ENCODE measurements at regions not wholly inside any gene's neighbourhood (a gene's known extent, or its start where the extent isn't known, plus 50 kb on each side); places are given as distances from the start of the nearest gene placed in this dataset.

DNA sequence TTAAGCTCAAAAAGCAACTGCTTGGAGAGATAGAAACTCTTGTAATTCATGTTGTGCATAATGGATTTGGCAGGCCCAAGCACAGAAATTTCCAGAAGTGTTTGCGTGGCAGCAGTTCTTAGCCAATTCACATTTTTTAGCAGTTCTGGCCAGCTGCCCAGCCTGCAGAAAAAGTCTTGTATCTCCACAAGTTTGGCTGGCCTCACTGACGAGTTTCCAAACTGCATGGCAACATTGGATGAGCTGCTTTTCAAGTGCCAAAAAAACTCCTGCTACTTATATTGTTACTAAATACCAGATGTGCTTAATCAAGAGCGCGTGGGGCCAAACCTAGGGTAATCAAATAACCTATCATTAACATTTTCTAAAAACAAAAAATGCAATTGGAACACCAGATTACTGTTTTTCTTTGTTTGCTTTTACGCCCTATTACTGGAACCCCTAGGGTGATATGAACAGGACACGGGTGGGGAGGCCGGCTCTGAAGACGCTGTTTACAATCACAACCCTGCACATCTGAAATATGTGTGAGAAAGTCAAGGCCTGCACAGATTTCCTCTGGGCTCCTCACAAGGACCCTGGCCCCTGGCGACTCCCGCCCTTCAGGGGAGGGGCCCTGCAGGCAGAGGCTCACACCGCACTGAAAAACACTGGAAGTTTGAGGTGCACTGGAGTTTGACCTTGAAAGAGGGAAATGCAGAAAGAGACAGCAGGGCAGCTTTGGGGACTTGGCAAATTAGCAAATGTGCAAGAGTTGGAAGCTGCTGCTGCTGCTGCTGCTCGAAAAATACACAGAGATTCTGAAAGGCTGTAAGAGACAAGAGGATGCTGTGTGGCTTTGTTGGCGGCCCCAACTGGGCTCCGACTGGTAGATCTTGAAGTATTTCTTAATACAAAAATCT lies 55.2 kb upstream of the TARBP1 start:
- peak overlapping the region; percentile 22 for H3K4me3 ChIP-seq
- intact Hi-C loops (cut with micrococcal nuclease): no loop called here
- DNase-seq: peak; percentile 94
- H3K27me3 ChIP-seq (ENCODE audit: low read depth): no peaks in the 10 kb centered on the region
- H3K27ac ChIP-seq (replicated peaks): peak overlapping the region; percentile 98
- TF ChIP-seq, protein P1, sequence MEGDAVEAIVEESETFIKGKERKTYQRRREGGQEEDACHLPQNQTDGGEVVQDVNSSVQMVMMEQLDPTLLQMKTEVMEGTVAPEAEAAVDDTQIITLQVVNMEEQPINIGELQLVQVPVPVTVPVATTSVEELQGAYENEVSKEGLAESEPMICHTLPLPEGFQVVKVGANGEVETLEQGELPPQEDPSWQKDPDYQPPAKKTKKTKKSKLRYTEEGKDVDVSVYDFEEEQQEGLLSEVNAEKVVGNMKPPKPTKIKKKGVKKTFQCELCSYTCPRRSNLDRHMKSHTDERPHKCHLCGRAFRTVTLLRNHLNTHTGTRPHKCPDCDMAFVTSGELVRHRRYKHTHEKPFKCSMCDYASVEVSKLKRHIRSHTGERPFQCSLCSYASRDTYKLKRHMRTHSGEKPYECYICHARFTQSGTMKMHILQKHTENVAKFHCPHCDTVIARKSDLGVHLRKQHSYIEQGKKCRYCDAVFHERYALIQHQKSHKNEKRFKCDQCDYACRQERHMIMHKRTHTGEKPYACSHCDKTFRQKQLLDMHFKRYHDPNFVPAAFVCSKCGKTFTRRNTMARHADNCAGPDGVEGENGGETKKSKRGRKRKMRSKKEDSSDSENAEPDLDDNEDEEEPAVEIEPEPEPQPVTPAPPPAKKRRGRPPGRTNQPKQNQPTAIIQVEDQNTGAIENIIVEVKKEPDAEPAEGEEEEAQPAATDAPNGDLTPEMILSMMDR (IDR thresholded peaks at IDR 0.05; ENCODE audit: borderline replicate concordance): no peak
- peaks cover 100% of the 10 kb centered on the region for H3K4me1 ChIP-seq
- no peaks in the 10 kb centered on the region for H3K36me3 ChIP-seq
- no peaks in the 10 kb centered on the region for H3K9me3 ChIP-seq (replicated peaks)

- Histone ChIP-seq H3K4me3 (no peak overlapping the region), H3K27ac (replicated peaks) (peak overlapping the region; percentile 98), H3K9me3 (replicated peaks) (no peaks in the 10 kb centered on the region), H3K27me3 (ENCODE audit: low read depth) (no peaks in the 10 kb centered on the region), H3K36me3 (no peaks in the 10 kb centered on the region), H3K4me1 (peaks cover 100% of the 10 kb centered on the region)
- intact Hi-C loops (cut with micrococcal nuclease): no loop called here
- peak; percentile 58 for DNase-seq
- TF ChIP-seq, protein P1 (IDR thresholded peaks at IDR 0.05; ENCODE audit: borderline replicate concordance): no peak
Observed at GRCh38 chr1:234533034-234533891, 54.3 kb upstream of the TARBP1 start.

- H3K27ac ChIP-seq (replicated peaks): peak overlapping the region; percentile 98
- no peaks in the 10 kb centered on the region for H3K36me3 ChIP-seq
- H3K4me1 ChIP-seq: peaks cover 100% of the 10 kb centered on the region
- H3K27me3 ChIP-seq (ENCODE audit: low read depth): no peaks in the 10 kb centered on the region
- TF ChIP-seq, protein P1 (IDR thresholded peaks at IDR 0.05; ENCODE audit: borderline replicate concordance): no peak
- H3K9me3 ChIP-seq (replicated peaks): no peaks in the 10 kb centered on the region
- intact Hi-C loops (cut with micrococcal nuclease): no loop called here
- DNase-seq: no peak
- H3K4me3 ChIP-seq: peak overlapping the region; percentile 32
Observed at GRCh38 chr1:234532503-234532922, 53.5 kb upstream of the TARBP1 start.

DNA sequence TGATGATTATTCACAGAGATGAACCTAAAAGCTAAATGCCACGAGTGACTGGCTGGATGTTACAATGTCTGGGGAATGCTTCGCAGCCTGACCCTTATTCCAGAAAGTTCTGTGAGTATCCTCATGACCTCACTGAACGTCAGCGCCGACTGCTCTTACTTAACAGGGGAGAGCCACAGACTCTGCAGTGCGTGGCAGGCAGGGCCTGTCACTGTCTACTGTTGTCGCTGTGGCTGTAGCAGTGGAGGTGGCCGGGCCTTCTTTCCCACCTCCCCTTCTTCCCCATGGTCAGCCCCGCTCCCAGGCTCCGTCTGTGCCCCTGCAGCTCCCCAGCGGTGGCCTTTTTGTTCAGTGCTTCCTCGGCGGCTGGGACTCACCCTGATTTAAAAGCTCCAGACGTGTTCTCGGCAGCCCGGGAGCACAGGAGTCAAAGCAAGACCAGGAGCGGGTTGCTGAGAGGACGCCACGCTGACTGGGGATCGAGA lies 52.2 kb upstream of the TARBP1 start:
- Histone ChIP-seq H3K4me1 (peaks cover 91% of the 10 kb centered on the region), H3K4me3 (peak overlapping the region; percentile 54), H3K27ac (replicated peaks) (peak overlapping the region; percentile 98), H3K36me3 (no peaks in the 10 kb centered on the region), H3K27me3 (ENCODE audit: low read depth) (no peaks in the 10 kb centered on the region), H3K9me3 (replicated peaks) (no peaks in the 10 kb centered on the region)
- TF ChIP-seq, protein P1 (IDR thresholded peaks at IDR 0.05; ENCODE audit: borderline replicate concordance): no peak
- peak; percentile 52 for DNase-seq
- intact Hi-C loops (cut with micrococcal nuclease): no loop called here

DNA sequence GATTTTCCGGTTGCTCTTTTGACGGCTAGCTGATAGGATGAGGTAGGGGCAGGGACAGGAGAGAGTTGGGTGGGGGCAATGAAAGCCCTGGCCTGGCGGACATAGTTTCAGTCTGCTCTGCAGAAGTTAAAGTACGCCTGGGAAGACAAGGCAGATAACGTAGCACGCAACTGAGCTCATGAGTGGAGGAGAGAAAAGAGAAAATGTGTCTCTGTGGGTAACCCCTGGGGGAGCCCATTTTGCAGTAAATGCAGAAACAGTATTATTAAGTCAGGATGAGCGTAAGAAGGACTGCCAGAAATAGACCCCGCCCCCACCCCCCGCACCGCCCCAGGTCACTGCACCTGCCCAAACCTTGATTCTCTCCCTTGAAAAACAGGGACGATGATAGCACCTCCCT lies 51.7 kb upstream of the TARBP1 start:
- Histone ChIP-seq H3K9me3 (replicated peaks) (no peaks in the 10 kb centered on the region), H3K4me1 (peaks cover 86% of the 10 kb centered on the region), H3K4me3 (peak overlapping the region; percentile 54), H3K36me3 (no peaks in the 10 kb centered on the region), H3K27ac (replicated peaks) (peak overlapping the region; percentile 98), H3K27me3 (ENCODE audit: low read depth) (no peaks in the 10 kb centered on the region)
- TF ChIP-seq, protein P1 (IDR thresholded peaks at IDR 0.05; ENCODE audit: borderline replicate concordance): no peak
- no peak for DNase-seq
- intact Hi-C loops (cut with micrococcal nuclease): no loop called here

All from left ventricle myocardium inferior (tissue), 1 donor.